ENCODE measurements at regions not wholly inside any gene's neighbourhood (a gene's known extent, or its start where the extent isn't known, plus 50 kb on each side); places are given as distances from the start of the nearest gene placed in this dataset.
"Not testable (repeated sequence)": the region's sequence is repeated elsewhere in the genome, so short reads cannot be mapped to it uniquely, and the experiment has no call there.

DNA sequence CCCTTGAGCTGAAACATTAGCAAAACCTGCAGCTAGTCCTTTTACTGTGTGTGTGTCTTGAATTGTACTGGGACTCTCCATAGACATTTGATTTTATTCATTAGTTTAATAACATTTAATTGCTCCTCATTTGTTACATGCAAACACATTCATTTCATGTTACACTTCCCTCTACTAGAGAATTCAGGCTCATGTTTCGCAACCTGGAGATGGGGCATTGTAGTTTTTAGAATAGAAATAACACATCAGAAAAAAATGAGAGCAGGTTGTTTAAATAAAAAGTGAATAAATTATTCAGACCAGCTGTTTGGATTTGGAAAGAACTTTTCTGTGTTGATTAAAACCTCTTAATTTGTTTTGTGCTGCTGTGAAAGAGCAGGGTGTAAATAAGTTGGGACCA, 243.9 kb downstream of the ETV1 start:
- no peak for DNase-seq

DNA sequence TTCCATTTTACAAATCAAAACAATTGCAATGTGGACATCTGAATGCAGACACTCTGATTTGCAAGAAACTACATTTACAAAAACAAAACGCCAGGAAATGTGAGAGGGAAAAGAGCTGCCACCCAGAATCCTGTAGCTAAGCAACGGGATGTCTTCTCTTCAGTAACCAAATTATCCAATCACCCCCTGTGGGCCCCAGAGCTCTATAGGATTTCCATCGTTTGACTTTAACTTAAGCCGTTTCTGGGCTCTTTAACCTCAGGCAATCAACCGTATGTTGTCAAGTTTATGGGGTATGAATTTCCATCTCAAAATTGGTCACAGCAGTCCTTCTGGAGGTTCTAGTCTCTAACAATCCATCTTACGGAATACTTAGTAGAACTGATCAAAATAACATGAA, 240.5 kb downstream of the ETV1 start:
- DNase-seq, result no peak

- no peak for DNase-seq
Observed at GRCh38 chr7:13749636-13750035, 239.8 kb downstream of the ETV1 start.

DNA sequence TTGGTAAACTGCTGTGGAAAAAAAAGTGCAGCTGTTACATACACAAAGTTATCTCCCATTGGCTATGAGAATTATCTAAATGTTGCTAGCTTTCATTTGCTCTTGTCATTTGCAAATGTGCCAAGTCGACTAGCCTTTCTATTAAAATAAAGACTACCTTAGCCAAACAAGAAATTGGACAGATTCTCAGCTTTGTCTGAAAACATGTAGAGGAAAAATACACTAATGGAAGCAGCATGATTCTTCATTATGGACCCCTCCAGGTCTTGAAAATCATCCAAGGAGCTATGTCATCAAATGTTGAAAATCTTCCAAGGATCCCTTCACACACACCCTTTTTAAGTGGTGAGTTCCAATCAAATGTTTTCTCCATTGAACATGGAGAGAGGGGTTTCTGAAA, 237.7 kb downstream of the ETV1 start:
- no peak for DNase-seq

DNA sequence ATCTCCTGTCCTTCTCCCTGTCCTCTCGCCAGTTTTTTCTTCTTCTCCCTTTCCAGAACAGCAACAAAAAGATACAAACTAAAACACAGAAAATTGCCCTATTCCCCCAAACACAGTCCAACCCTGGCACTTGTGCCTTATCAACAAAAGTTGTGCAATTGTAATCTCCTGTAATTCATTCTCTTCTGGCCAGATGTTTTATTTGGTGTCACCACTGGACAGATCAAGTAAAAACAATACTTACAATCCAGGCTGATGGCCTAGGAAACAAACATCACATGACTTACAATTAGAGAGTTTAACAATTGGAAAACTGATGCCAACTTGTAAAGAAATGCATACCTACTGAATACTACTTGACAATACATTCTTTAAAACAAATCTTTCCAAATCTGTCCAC, 231.6 kb downstream of the ETV1 start:
- no peak for DNase-seq

DNA sequence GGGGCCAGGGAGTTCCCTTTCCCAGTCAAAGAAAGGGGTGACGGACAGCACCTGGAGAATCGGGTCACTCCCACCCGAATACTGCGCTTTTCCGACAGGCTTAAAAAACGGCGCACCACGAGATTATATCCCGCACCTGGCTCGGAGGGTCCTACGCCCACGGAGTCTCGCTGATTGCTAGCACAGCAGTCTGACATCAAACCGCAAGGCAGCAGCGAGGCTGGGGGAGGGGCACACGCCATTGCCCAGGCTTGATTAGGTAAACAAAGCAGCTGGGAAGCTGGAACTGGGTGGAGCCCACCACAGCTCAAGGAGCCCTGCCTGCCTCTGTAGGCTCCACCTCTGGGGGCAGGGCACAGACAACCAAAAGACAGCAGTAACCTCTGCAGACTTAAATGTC, 223.6 kb downstream of the ETV1 start:
- not testable (repeated sequence) for DNase-seq

- no peak for DNase-seq
Observed at GRCh38 chr7:13770305-13770704, 219.2 kb downstream of the ETV1 start.

DNA sequence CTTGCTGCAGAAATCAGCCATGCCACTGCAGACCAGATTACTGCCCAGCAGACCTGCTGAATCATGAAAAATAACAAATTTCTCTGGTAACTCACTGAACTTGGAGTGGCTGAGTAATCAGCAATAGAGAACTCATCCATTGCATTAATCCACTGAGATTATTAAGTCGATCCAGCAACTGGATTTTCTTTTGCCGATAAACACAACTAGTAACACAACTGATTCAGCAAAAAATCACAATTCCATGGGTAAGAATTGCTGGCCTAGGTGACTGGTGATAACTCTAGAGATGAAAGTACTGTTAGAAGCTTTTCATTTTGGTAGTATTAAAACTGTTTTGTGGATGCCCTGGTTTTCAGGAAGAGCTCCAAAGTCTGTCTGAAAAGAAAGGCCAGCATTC, 214.5 kb downstream of the ETV1 start:
- no peak for DNase-seq

GRCh38 chr7:13777242-13777641, 212.2 kb downstream of the ETV1 start:
- DNase-seq, result no peak

- no peak for DNase-seq
Observed at GRCh38 chr7:13778967-13779366, 210.5 kb downstream of the ETV1 start.

DNA sequence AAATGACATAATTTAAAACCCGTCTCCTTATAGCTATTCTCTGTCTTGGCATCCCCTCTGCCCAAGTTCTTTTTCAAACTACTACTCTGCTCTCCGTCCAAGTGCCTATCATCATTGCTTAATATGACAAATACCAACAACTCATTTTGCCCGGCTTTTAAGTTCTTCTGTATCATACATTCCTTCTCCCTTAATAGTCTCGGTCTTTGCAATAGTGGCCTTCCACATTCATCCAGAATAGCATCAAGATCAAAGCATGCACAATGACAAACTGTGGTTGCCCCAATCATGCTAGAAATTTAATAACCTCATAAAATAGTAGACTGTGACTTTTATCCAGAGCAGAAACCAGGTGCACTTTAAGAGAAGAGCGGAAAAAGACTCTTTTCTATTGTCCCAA, 198.9 kb downstream of the ETV1 start:
- no peak for DNase-seq

GRCh38 chr7:13792208-13792607, 197.3 kb downstream of the ETV1 start:
- DNase-seq, result no peak

- no peak for DNase-seq
Observed at GRCh38 chr7:13793926-13794325, 195.5 kb downstream of the ETV1 start.

DNA sequence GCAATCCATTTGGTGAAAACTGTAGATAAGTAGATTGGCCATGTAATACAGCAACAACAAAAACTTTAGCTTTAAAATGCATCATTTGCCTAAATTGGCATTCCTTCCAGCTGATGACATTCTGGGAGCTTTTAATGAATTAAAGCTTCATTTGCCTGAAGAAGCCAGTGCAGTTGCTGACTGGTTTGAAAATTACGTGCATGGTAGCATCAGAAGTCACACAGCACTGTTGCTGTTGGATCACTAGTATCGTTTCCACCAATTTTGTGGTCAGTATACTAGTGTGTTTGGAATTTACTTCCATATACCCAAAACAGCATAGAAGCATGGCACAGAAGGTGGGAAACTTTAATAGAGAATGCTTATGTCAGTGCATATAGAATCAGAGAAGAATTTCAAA, 194.9 kb downstream of the ETV1 start:
- no peak for DNase-seq

DNA sequence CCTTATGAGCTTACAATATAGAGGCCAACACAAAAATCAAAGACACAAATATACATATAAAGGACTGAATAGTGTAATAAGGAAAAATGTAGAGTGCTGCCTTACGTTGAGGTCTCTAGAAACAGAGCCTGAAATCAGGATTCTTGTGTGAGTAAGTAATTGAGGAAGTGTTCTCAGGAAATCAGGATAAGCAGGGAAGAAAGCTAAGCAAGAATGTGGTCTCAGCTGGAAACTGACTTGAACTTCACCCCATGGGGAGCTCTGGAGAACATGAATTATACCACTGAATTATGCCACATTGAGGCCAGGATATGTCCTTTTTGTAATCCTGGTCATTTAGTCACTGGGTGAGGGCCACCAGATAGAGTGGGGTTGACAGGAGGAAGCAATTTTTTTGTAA, 191.9 kb downstream of the ETV1 start:
- DNase-seq, result no peak

DNA sequence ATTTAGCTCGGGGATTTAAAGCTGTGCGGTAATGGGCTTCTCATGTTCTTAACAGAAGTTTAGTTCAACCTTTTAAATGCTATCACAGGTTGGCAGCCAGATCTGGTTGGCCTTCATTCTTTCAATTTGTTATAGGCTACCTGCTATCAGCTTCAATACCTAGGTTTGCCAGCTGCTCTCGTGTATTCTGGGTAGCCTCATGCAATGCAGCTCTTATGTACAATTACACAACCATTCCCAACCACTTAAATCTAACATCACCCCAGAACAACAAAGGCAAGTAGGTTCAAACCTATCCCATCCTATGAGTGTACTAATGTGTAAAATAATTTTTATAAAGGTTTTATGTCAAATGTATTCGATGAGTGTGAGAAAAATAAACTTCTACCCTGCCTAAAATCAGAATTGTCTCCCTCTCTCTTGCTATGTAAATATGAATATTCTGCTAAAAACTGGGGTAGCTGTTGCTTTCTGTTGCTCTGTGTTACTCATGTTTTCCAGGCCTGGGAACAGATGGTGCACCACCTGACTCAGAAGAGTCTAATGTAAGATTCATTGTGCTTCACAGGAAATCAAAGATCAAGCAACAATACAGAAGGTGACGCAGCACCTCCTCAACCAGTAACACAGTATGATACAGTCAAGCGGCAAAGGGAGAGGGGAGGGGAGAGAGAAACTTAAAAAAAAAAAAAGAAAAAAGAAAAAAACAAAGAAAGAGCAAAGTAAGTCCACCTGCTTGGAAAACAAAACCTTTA, 188.6 kb downstream of the ETV1 start:
- no peak for DNase-seq

- DNase-seq, result no peak
Observed at GRCh38 chr7:13801669-13802068, 187.8 kb downstream of the ETV1 start.

- no peak for DNase-seq
Observed at GRCh38 chr7:13802651-13803050, 186.8 kb downstream of the ETV1 start.

- DNase-seq, result no peak
Observed at GRCh38 chr7:13803134-13803533, 186.3 kb downstream of the ETV1 start.

- DNase-seq, result not testable (repeated sequence)
Observed at GRCh38 chr7:13806089-13806867, 183.2 kb downstream of the ETV1 start.

GRCh38 chr7:13817230-13817629, 172.2 kb downstream of the ETV1 start:
- not testable (repeated sequence) for DNase-seq

- DNase-seq, result no peak
Observed at GRCh38 chr7:13821152-13821787, 168.2 kb downstream of the ETV1 start.

- DNase-seq, result no peak
Observed at GRCh38 chr7:13822678-13823077, 166.8 kb downstream of the ETV1 start.

DNA sequence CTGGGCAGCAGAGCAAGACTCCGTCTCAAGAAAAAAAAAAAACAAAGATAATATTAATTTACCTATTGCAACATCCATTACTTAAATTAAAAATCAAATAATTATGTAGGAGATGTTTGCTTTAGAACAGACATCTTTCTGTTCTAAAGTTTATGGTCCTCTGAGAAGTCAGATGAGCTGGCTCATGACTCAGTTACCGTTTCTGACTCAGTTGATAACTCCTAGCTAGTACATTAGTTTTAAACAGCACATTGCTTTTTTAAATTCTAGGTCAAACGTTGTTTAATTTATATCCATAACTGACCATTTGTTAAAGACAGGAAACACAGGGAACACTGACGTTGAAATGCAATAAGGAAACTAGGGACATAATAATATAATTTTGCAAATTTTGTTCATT, 162.7 kb downstream of the ETV1 start:
- no peak for DNase-seq
